Epithelial cell of esophagus (primary cell): ENCODE measurements at regions not wholly inside any gene's neighbourhood (a gene's known extent, or its start where the extent isn't known, plus 50 kb on each side); places are given as distances from the start of the nearest gene placed in this dataset.
"Not testable (repeated sequence)": the region's sequence is repeated elsewhere in the genome, so short reads cannot be mapped to it uniquely, and the experiment has no call there.

Experiments
- DNase-seq: peaks from one replicate; pipeline ENCODE4 v3.0.0; 2010; ENCODE audit warnings: low read depth
- H3K4me3 ChIP-seq: 2 replicates; pipeline ENCODE4 v1.5.1; 2011; ENCODE audit warnings: mild to moderate bottlenecking, low read length, control low read depth
- TF ChIP-seq, protein P1 (sequence below): IDR thresholded peaks from 2 replicates; pipeline ENCODE4 v1.5.1; 2011; ENCODE audit warnings: low read depth, mild to moderate bottlenecking, low read length, control low read depth, inconsistent platforms; ENCODE audit not compliant: insufficient read depth; ENCODE audit errors: missing control alignments

DNA sequence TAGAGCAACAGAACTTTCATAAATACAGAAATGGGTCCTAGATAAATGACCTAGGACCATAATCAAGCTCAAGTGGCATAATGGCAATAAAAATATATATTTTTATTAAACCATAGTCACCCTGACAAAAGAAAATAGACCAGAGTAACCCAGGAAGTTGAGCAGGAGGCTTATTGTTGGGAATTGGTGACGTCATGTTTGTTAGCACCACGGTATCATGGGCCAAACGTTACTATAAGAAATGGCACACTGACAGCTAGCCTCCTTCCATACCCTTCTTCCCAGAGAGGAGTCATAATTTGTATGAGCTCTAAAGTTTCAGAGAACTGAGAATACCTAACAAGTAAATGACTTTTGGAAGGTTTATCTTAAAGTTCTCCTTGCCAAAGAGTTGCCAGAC, 1698.2 kb downstream of the REEP3 start:
- DNase-seq, result no peak
- TF ChIP-seq, protein P1, sequence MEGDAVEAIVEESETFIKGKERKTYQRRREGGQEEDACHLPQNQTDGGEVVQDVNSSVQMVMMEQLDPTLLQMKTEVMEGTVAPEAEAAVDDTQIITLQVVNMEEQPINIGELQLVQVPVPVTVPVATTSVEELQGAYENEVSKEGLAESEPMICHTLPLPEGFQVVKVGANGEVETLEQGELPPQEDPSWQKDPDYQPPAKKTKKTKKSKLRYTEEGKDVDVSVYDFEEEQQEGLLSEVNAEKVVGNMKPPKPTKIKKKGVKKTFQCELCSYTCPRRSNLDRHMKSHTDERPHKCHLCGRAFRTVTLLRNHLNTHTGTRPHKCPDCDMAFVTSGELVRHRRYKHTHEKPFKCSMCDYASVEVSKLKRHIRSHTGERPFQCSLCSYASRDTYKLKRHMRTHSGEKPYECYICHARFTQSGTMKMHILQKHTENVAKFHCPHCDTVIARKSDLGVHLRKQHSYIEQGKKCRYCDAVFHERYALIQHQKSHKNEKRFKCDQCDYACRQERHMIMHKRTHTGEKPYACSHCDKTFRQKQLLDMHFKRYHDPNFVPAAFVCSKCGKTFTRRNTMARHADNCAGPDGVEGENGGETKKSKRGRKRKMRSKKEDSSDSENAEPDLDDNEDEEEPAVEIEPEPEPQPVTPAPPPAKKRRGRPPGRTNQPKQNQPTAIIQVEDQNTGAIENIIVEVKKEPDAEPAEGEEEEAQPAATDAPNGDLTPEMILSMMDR, result no peak
- H3K4me3 ChIP-seq, result no peak overlapping the region

DNA sequence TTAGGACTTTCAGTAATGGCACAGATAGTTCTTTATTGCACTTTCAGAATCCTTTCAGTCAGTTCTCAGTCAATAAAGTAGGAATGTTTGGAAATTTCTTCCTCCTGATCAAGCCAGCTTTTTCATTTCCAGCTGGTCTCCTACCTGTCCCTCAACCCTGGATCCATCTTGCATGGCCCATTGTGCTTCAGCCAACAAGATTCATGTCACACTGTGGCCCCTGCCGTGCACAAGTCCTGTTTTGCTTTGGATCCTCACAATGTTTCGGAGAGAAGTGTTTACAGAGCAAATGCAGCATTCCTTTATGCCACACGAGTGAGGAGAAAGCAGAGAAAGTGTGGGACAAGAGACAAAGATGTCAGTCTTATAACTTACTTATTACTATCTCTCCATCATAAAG, 1694.7 kb upstream of the LRRTM3 start:
- TF ChIP-seq, protein P1, result no peak
- no peak overlapping the region for H3K4me3 ChIP-seq
- DNase-seq, result no peak

DNA sequence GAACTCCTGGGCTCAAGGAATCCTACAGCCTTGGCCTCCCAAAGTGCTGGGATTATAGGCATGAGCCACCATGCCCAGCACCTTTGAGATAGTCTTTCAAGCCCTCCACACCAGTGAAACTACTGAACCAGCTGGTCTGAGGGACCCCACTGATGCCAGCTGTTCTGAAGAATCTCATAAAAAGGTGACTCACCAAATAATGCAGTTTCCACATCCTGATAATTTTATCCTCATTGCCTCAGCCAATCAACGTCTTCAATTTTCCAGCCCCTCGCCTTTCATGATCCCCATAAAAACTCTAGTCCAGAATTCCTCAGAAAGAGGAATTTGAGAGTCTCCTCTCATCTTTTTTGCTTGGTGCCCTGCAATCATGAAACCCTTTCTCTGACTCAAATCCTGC, 1691.6 kb upstream of the LRRTM3 start:
- TF ChIP-seq, protein P1, result no peak
- no peak overlapping the region for H3K4me3 ChIP-seq
- DNase-seq, result no peak

- no peak for DNase-seq
- TF ChIP-seq, protein P1, result no peak
- H3K4me3 ChIP-seq, result no peak overlapping the region
Observed at GRCh38 chr10:65235266-65235665, 1690.6 kb upstream of the LRRTM3 start.

- TF ChIP-seq, protein P1, result no peak
- no peak overlapping the region for H3K4me3 ChIP-seq
- DNase-seq, result no peak
Observed at GRCh38 chr10:65235846-65236245, 1690.0 kb upstream of the LRRTM3 start.

DNA sequence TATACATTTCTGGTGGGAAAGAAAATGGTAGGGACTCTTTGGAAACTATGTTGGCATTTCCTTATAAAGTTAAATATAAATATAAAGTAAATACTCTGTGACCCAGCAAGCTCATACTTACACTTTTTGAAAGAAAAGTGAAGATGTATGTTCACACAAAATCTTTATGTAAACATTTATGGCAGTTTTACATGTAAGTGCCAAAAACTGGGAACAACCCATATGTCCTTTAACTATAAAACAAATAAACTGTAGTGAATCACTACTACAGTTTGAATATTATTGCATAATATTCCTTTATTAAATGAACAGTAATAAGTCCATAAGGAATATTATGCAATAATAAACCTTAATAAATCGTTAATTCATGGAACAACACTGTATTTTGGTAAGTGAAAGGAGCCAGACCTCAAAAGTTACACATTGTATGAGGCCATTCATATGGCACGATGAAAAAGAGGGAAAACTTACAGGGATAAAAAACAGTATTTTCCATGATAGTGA, 1660.3 kb upstream of the LRRTM3 start:
- TF ChIP-seq, protein P1, result no peak

GRCh38 chr10:65269551-65269950, 1656.3 kb upstream of the LRRTM3 start:
- H3K4me3 ChIP-seq, DNase-seq: not testable (repeated sequence)

More for the DNA sequence above, 1660.3 kb upstream of the LRRTM3 start:
- DNase-seq, result no peak
- no peak overlapping the region for H3K4me3 ChIP-seq
